ENCODE measurements at regions not wholly inside any gene's neighbourhood (a gene's known extent, or its start where the extent isn't known, plus 50 kb on each side); places are given as distances from the start of the nearest gene placed in this dataset.

GRCh38 chr18:61064911-61065310 lies 268.3 kb upstream of the CDH20 start:
- Mint-ChIP-seq H3K36me3 (ENCODE audit: insufficient read depth in 2 of 2) (no peaks in the 10 kb centered on the region), H3K27me3 (ENCODE audit: low read depth) (no peaks in the 10 kb centered on the region), H3K9me3 (no peaks in the 10 kb centered on the region), H3K27ac (no peak overlapping the region), H3K4me3 (no peak overlapping the region), H3K4me1 (ENCODE audit: low read depth) (no peaks in the 10 kb centered on the region)
- ATAC-seq (replicated peaks in 1 of 2) (no peak), DNase-seq (no peak)

GRCh38 chr18:61076986-61077385 lies 256.2 kb upstream of the CDH20 start:
- Mint-ChIP-seq H3K27me3 (ENCODE audit: low read depth) (no peaks in the 10 kb centered on the region), H3K36me3 (ENCODE audit: insufficient read depth in 2 of 2) (no peaks in the 10 kb centered on the region), H3K4me3 (no peak overlapping the region), H3K27ac (no peak overlapping the region), H3K4me1 (ENCODE audit: low read depth) (no peaks in the 10 kb centered on the region), H3K9me3 (peaks cover 11 to 13% of the 10 kb centered on the region in 2 donors)
- ATAC-seq (replicated peaks in 1 of 2): no peak
- DNase-seq: no peak

GRCh38 chr18:61079714-61080113 lies 253.5 kb upstream of the CDH20 start:
- ATAC-seq (replicated peaks in 1 of 2) (no peak), DNase-seq (no peak)
- Mint-ChIP-seq H3K9me3 (peaks cover 2% of the 10 kb centered on the region in 2 donors), H3K27ac (no peak overlapping the region), H3K4me1 (ENCODE audit: low read depth) (no peaks in the 10 kb centered on the region), H3K4me3 (no peak overlapping the region), H3K36me3 (ENCODE audit: insufficient read depth in 2 of 2) (no peaks in the 10 kb centered on the region), H3K27me3 (ENCODE audit: low read depth) (no peaks in the 10 kb centered on the region)

GRCh38 chr18:61080954-61081528 lies 252.2 kb upstream of the CDH20 start:
- H3K9me3 Mint-ChIP-seq: peaks cover 2 to 3% of the 10 kb centered on the region in 2 donors
- H3K27ac Mint-ChIP-seq: no peak overlapping the region
- no peaks in the 10 kb centered on the region for H3K27me3 Mint-ChIP-seq (ENCODE audit: low read depth)
- ATAC-seq (replicated peaks in 1 of 2) (no peak), DNase-seq (no peak)
- no peaks in the 10 kb centered on the region for H3K36me3 Mint-ChIP-seq (ENCODE audit: insufficient read depth in 2 of 2)
- H3K4me1 Mint-ChIP-seq (ENCODE audit: low read depth): no peaks in the 10 kb centered on the region
- no peak overlapping the region for H3K4me3 Mint-ChIP-seq

GRCh38 chr18:61082976-61083630 lies 250.1 kb upstream of the CDH20 start:
- DNase-seq (no peak), ATAC-seq (replicated peaks in 1 of 2) (no peak)
- H3K4me3 Mint-ChIP-seq: no peak overlapping the region
- peaks cover 2 to 5% of the 10 kb centered on the region in 2 donors for H3K9me3 Mint-ChIP-seq
- no peaks in the 10 kb centered on the region for H3K36me3 Mint-ChIP-seq (ENCODE audit: insufficient read depth in 2 of 2)
- no peak overlapping the region for H3K27ac Mint-ChIP-seq
- no peaks in the 10 kb centered on the region for H3K27me3 Mint-ChIP-seq (ENCODE audit: low read depth)
- no peaks in the 10 kb centered on the region for H3K4me1 Mint-ChIP-seq (ENCODE audit: low read depth)

GRCh38 chr18:61085036-61085435 lies 248.2 kb upstream of the CDH20 start:
- DNase-seq: no peak
- Mint-ChIP-seq H3K27me3 (ENCODE audit: low read depth) (no peaks in the 10 kb centered on the region), H3K36me3 (ENCODE audit: insufficient read depth in 2 of 2) (no peaks in the 10 kb centered on the region), H3K4me3 (no peak overlapping the region), H3K27ac (no peak overlapping the region), H3K4me1 (ENCODE audit: low read depth) (no peaks in the 10 kb centered on the region), H3K9me3 (peaks cover 1 to 3% of the 10 kb centered on the region in 2 donors)
- ATAC-seq (replicated peaks in 1 of 2): no peak

- no peaks in the 10 kb centered on the region for H3K36me3 Mint-ChIP-seq (ENCODE audit: insufficient read depth in 2 of 2)
- no peak overlapping the region for H3K4me3 Mint-ChIP-seq
- H3K4me1 Mint-ChIP-seq (ENCODE audit: low read depth): no peaks in the 10 kb centered on the region
- no peak overlapping the region for H3K27ac Mint-ChIP-seq
- DNase-seq: no peak
- no peaks in the 10 kb centered on the region for H3K27me3 Mint-ChIP-seq (ENCODE audit: low read depth)
- no peak for ATAC-seq (replicated peaks in 1 of 2)
- peaks cover 1 to 3% of the 10 kb centered on the region in 2 donors for H3K9me3 Mint-ChIP-seq
These were observed 247.5 kb upstream of the CDH20 start for GRCh38 chr18:61085761-61086160.

- Mint-ChIP-seq H3K9me3 (peaks cover 1 to 3% of the 10 kb centered on the region in 2 donors), H3K4me3 (no peak overlapping the region), H3K27ac (no peak overlapping the region), H3K27me3 (ENCODE audit: low read depth) (no peaks in the 10 kb centered on the region), H3K36me3 (ENCODE audit: insufficient read depth in 2 of 2) (no peaks in the 10 kb centered on the region), H3K4me1 (ENCODE audit: low read depth) (no peaks in the 10 kb centered on the region)
- ATAC-seq (replicated peaks in 1 of 2): no peak
- no peak for DNase-seq
These were observed 246.6 kb upstream of the CDH20 start for GRCh38 chr18:61086657-61087056.

GRCh38 chr18:61091379-61091778 lies 241.9 kb upstream of the CDH20 start:
- H3K4me1 Mint-ChIP-seq (ENCODE audit: low read depth): no peaks in the 10 kb centered on the region
- no peaks in the 10 kb centered on the region for H3K36me3 Mint-ChIP-seq (ENCODE audit: insufficient read depth in 2 of 2)
- H3K4me3 Mint-ChIP-seq: no peak overlapping the region
- H3K27ac Mint-ChIP-seq: no peak overlapping the region
- ATAC-seq (replicated peaks in 1 of 2): no peak
- H3K27me3 Mint-ChIP-seq (ENCODE audit: low read depth): no peaks in the 10 kb centered on the region
- peaks cover 0 to 3% of the 10 kb centered on the region in 2 donors for H3K9me3 Mint-ChIP-seq
- DNase-seq: no peak

GRCh38 chr18:61093965-61094364 lies 239.3 kb upstream of the CDH20 start:
- ATAC-seq (replicated peaks in 1 of 2): no peak
- Mint-ChIP-seq H3K9me3 (peaks cover 0 to 3% of the 10 kb centered on the region in 2 donors), H3K4me3 (no peak overlapping the region), H3K27me3 (ENCODE audit: low read depth) (no peaks in the 10 kb centered on the region), H3K4me1 (ENCODE audit: low read depth) (no peaks in the 10 kb centered on the region), H3K36me3 (ENCODE audit: insufficient read depth in 2 of 2) (no peaks in the 10 kb centered on the region), H3K27ac (no peak overlapping the region)
- DNase-seq: no peak

- DNase-seq (no peak), ATAC-seq (replicated peaks in 1 of 2) (no peak)
- Mint-ChIP-seq H3K4me1 (ENCODE audit: low read depth) (no peaks in the 10 kb centered on the region), H3K36me3 (ENCODE audit: insufficient read depth in 2 of 2) (no peaks in the 10 kb centered on the region), H3K9me3 (peaks cover 2 to 3% of the 10 kb centered on the region in 2 donors), H3K27ac (no peak overlapping the region), H3K4me3 (no peak overlapping the region), H3K27me3 (ENCODE audit: low read depth) (no peaks in the 10 kb centered on the region)
These were observed 237.0 kb upstream of the CDH20 start for GRCh38 chr18:61096226-61096625.

- Mint-ChIP-seq H3K36me3 (ENCODE audit: insufficient read depth in 2 of 2) (no peaks in the 10 kb centered on the region), H3K4me1 (ENCODE audit: low read depth) (no peaks in the 10 kb centered on the region), H3K27ac (no peak overlapping the region), H3K4me3 (no peak overlapping the region), H3K27me3 (ENCODE audit: low read depth) (no peaks in the 10 kb centered on the region), H3K9me3 (peaks cover 5 to 6% of the 10 kb centered on the region in 2 donors)
- ATAC-seq (replicated peaks in 1 of 2): no peak
- no peak for DNase-seq
These were observed 226.1 kb upstream of the CDH20 start for GRCh38 chr18:61107113-61107512.

GRCh38 chr18:61108706-61109105 lies 224.5 kb upstream of the CDH20 start:
- Mint-ChIP-seq H3K27ac (no peak overlapping the region), H3K36me3 (ENCODE audit: insufficient read depth in 2 of 2) (no peaks in the 10 kb centered on the region), H3K9me3 (peaks cover 3 to 6% of the 10 kb centered on the region in 2 donors), H3K4me3 (no peak overlapping the region), H3K27me3 (ENCODE audit: low read depth) (no peaks in the 10 kb centered on the region), H3K4me1 (ENCODE audit: low read depth) (no peaks in the 10 kb centered on the region)
- DNase-seq (no peak), ATAC-seq (replicated peaks in 1 of 2) (no peak)

GRCh38 chr18:61123309-61123708 lies 209.9 kb upstream of the CDH20 start:
- Mint-ChIP-seq H3K36me3 (ENCODE audit: insufficient read depth in 2 of 2) (no peaks in the 10 kb centered on the region), H3K4me1 (ENCODE audit: low read depth) (no peaks in the 10 kb centered on the region), H3K27me3 (ENCODE audit: low read depth) (no peaks in the 10 kb centered on the region), H3K9me3 (peaks cover 4 to 7% of the 10 kb centered on the region in 2 donors), H3K4me3 (no peak overlapping the region), H3K27ac (no peak overlapping the region)
- no peak for DNase-seq
- no peak for ATAC-seq (replicated peaks in 1 of 2)

Measured in activated T-cell treated with anti-CD3 and anti-CD28 coated beads, Interleukin-2, amount 50 U/mL, for 72 hours (primary cell).